OCI-LY3 (cell line): ENCODE measurements at regions not wholly inside any gene's neighbourhood (a gene's known extent, or its start where the extent isn't known, plus 50 kb on each side); places are given as distances from the start of the nearest gene placed in this dataset.

Experiments used
- CTCF ChIP-seq: fragments of 200-600, 300-600 bp; sonication (generic); IDR thresholded peaks from 2 replicates; pipeline ENCODE4 v1.5.1; 2014; ENCODE audit warnings: antibody characterized with exemption, low read length, low read depth
- EZH2phosphoT487 ChIP-seq: fragments of 200-600 bp; shearing (Covaris generic); IDR thresholded peaks from 2 replicates; pipeline ENCODE4 v1.6.1; 2018; ENCODE audit warnings: antibody characterized with exemption, mixed run types, low read depth

GRCh38 chr14:104307246-104307626, 168.8 kb downstream of the KIF26A start:
- TF ChIP-seq CTCF (no peak), EZH2phosphoT487 (no peak)
